Heart right ventricle (tissue), 16 donors: ENCODE measurements at regions not wholly inside any gene's neighbourhood (a gene's known extent, or its start where the extent isn't known, plus 50 kb on each side); places are given as distances from the start of the nearest gene placed in this dataset.

Source experiments
- ATAC-seq, 8 donors: fragments of 200-7000 bp; cut with Tn5 transposase; one replicate each; pipeline ENCODE4 v1.9.1; 2020; ENCODE audit warnings: mild to moderate bottlenecking in 8 of 8, moderate library complexity in 8 of 8, moderate number of reproducible peaks in 1 of 8
- DNase-seq, 2 donors: peaks; one replicate each; pipeline ENCODE4 v3.0.0-alpha.2; 2020
- H3K27ac ChIP-seq, 10 donors: fragments of 200-600 bp; sonication (generic) in 2 of 10; one replicate each; pipeline versions ENCODE4 v1.5.0 to v1.8.0; 2020 to 2022; ENCODE audit warnings: mild to moderate bottlenecking in 3 of 10
- H3K27me3 ChIP-seq, 7 donors: fragments of 200-600 bp; one replicate each; pipeline ENCODE4 v1.8.0; 2021 to 2022; ENCODE audit warnings: mild to moderate bottlenecking in 2 of 7
- H3K36me3 ChIP-seq, 9 donors: fragments of 200-600 bp; sonication (generic) in 1 of 9; one replicate each; pipeline versions ENCODE4 v1.5.0 to v1.8.0; 2020 to 2022; ENCODE audit warnings: mild to moderate bottlenecking in 2 of 9
- H3K4me1 ChIP-seq, 9 donors: fragments of 200-600 bp; sonication (generic) in 1 of 9; one replicate each; pipeline versions ENCODE4 v1.5.0 to v1.8.0; 2020 to 2022; ENCODE audit warnings: mild to moderate bottlenecking in 4 of 9
- H3K4me3 ChIP-seq, 10 donors: fragments of 200-600 bp; sonication (generic) in 2 of 10; one replicate each; pipeline versions ENCODE4 v1.5.0 to v1.8.0; 2020 to 2022; ENCODE audit warnings: mild to moderate bottlenecking in 7 of 10, moderate library complexity in 2 of 10
- H3K9me3 ChIP-seq, 11 donors: fragments of 200-600 bp in 10 of 11; sonication (generic) in 2 of 11; one replicate each; pipeline versions ENCODE4 v1.5.0 to v1.8.0; 2013 to 2022; ENCODE audit warnings: mild to moderate bottlenecking in 2 of 11, control low read depth in 1 of 11, moderate library complexity in 1 of 11
- CTCF ChIP-seq, 9 donors: fragments of 200-600 bp; sonication (generic) in 2 of 9; IDR thresholded peaks; one replicate each; pipeline versions ENCODE4 v1.5.0 to v1.8.0; 2021 to 2022; ENCODE audit warnings: antibody characterized with exemption in 9 of 9, mild to moderate bottlenecking in 5 of 9, moderate library complexity in 1 of 9
- WGBS, 2 donors: extraction: QIAGEN DNeasy Blood & Tissue Kit; methylation state at CpG; one replicate each; pipeline ENCODE4 v1.1.7; 2013; ENCODE audit warnings: inconsistent platforms in 1 of 2; 5-methylcytosine and 5-hydroxymethylcytosine counted together
- intact Hi-C, 10 donors: fragments of 100-400 bp; cut with DNase I; formaldehyde crosslinking; loops; one replicate each; pipeline versions ENCODE4 v1.11.1 to v1.14.2; 2022
- donor health status: Arrhythmogenic right ventricular cardiomyopathy.
- donor health status: ischemic (EF 13 %, LVEDD 7.1; RV severe dilation, severe dysfunction).
- donor health status: healthy with polysubstance abuse.
- donor health status: DM: no; HTN: yes; CAD: no.
- donor health status: DM: no; HTN: no; CAD: no.
- donor health status: ischemic (EF 25% LVEDD 6.9; RV normal size, moderate dysfunction).
- donor health status: ischemic (EF 25% LVEDD 5.7; RV mildly dilated, moderate dysfunction).
- donor health status: healthy.
- donor health status: DM: yes; HTN: yes; CAD: no.
- donor health status: Ischemic cardiomyopathy.
- donor health status: ischemic (EF 35%, LVEDD 5.7; RV mildly dilated, moderate dysfunction).
- donor health status: nonischemic (EF 11% LVEDD 7.7; RV severe dilation, severe dysfunction).
- donor health status: DM: yes; HTN: yes; CAD: no.
- donor health status: PGD.
- donor health status: ischemic (EF 29% LVEDD 5.4; RV normal size, mild dysfunction).
- donor health status: nonischemic (EF 23%, LVEDD 6.1; RV moderate dilation, normal function).

GRCh38 chr21:26632691-26633090 lies 59.6 kb upstream of the CYYR1 start:
- no peak for ATAC-seq
- 50 to 67% methylated on average over 2 of the region's 2 CpGs for WGBS, 2 donors
- Histone ChIP-seq H3K4me3 (no peak overlapping the region), H3K4me1 (no peaks in the 10 kb centered on the region), H3K9me3 (peaks cover 0 to 30% (median 14%) of the 10 kb centered on the region in 11 donors), H3K27me3 (no peaks in the 10 kb centered on the region), H3K36me3 (no peaks in the 10 kb centered on the region), H3K27ac (no peak overlapping the region)
- intact Hi-C loops: no loop called here
- TF ChIP-seq CTCF (IDR thresholded peaks at IDR 0.05): no peak
- no peak for DNase-seq

GRCh38 chr21:26626187-26626586 lies 53.1 kb upstream of the CYYR1 start:
- TF ChIP-seq CTCF (IDR thresholded peaks at IDR 0.05): no peak
- intact Hi-C loops: no loop called here
- no peaks in the 10 kb centered on the region for H3K36me3 ChIP-seq
- no peaks in the 10 kb centered on the region for H3K4me1 ChIP-seq
- ATAC-seq: no peak
- no peak overlapping the region for H3K4me3 ChIP-seq
- DNase-seq: no peak
- H3K27ac ChIP-seq: no peak overlapping the region
- peaks cover 0 to 21% (median 3%) of the 10 kb centered on the region in 11 donors for H3K9me3 ChIP-seq
- H3K27me3 ChIP-seq: no peaks in the 10 kb centered on the region
- 91% methylated on average over 14 of the region's 14 CpGs for WGBS, 2 donors

GRCh38 chr21:26624983-26625519 lies 52.0 kb upstream of the CYYR1 start:
- ATAC-seq: no peak
- intact Hi-C loops: no loop called here
- H3K27me3 ChIP-seq: no peaks in the 10 kb centered on the region
- no peak overlapping the region for H3K4me3 ChIP-seq
- TF ChIP-seq CTCF (IDR thresholded peaks at IDR 0.05): no peak
- DNase-seq: no peak
- H3K36me3 ChIP-seq: no peaks in the 10 kb centered on the region
- WGBS, 2 donors: 79 to 81% methylated on average over 6 of the region's 6 CpGs
- H3K9me3 ChIP-seq: peaks cover 0 to 12% (median 0%) of the 10 kb centered on the region in 11 donors
- H3K4me1 ChIP-seq: no peaks in the 10 kb centered on the region
- H3K27ac ChIP-seq: no peak overlapping the region
